Heart left ventricle (tissue), 13 donors: ENCODE measurements at regions not wholly inside any gene's neighbourhood (a gene's known extent, or its start where the extent isn't known, plus 50 kb on each side); places are given as distances from the start of the nearest gene placed in this dataset.

Experiments
- POLR2A ChIP-seq, 2 donors: fragments of 450-650 bp; IDR thresholded peaks; one replicate each; pipeline ENCODE4 v1.6.1; 2017; ENCODE audit warnings: antibody characterized with exemption in 2 of 2, mild to moderate bottlenecking in 2 of 2, moderate library complexity in 2 of 2
- TF ChIP-seq, protein P1 (sequence below), 12 donors: fragments of 200-600 bp; sonication (generic) in 4 of 12; IDR thresholded peaks; one replicate each; pipeline versions ENCODE4 v1.5.0 to v1.8.0; 2018 to 2022; ENCODE audit warnings: antibody characterized with exemption in 12 of 12, mild to moderate bottlenecking in 5 of 12
- donor health status: ischemic (EF 13 %, LVEDD 7.1; RV severe dilation, severe dysfunction).
- donor health status: DM: no; HTN: yes; CAD: no.
- donor health status: DM: no; HTN: no; CAD: no.
- donor health status: ischemic (EF 25% LVEDD 6.9; RV normal size, moderate dysfunction).
- donor health status: ischemic (EF 25% LVEDD 5.7; RV mildly dilated, moderate dysfunction).
- donor health status: ischemic (EF 35%, LVEDD 5.7; RV mildly dilated, moderate dysfunction).
- donor health status: nonischemic (EF 11% LVEDD 7.7; RV severe dilation, severe dysfunction).
- donor health status: DM: yes; HTN: yes; CAD: no.
- donor health status: PGD.
- donor health status: ischemic (EF 29% LVEDD 5.4; RV normal size, mild dysfunction).
- donor health status: nonischemic (EF 23%, LVEDD 6.1; RV moderate dilation, normal function).

- TF ChIP-seq, protein P1, sequence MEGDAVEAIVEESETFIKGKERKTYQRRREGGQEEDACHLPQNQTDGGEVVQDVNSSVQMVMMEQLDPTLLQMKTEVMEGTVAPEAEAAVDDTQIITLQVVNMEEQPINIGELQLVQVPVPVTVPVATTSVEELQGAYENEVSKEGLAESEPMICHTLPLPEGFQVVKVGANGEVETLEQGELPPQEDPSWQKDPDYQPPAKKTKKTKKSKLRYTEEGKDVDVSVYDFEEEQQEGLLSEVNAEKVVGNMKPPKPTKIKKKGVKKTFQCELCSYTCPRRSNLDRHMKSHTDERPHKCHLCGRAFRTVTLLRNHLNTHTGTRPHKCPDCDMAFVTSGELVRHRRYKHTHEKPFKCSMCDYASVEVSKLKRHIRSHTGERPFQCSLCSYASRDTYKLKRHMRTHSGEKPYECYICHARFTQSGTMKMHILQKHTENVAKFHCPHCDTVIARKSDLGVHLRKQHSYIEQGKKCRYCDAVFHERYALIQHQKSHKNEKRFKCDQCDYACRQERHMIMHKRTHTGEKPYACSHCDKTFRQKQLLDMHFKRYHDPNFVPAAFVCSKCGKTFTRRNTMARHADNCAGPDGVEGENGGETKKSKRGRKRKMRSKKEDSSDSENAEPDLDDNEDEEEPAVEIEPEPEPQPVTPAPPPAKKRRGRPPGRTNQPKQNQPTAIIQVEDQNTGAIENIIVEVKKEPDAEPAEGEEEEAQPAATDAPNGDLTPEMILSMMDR (IDR thresholded peaks at IDR 0.05), result no peak
- no peak for TF ChIP-seq POLR2A (IDR thresholded peaks at IDR 0.05)
These were observed 155.5 kb upstream of the S1PR3 start for GRCh38 chr9:88835772-88836171.
